Activated T-cell treated with anti-CD3 and anti-CD28 coated beads, Interleukin-2, amount 50 U/mL, for 72 hours (primary cell): ENCODE measurements at regions not wholly inside any gene's neighbourhood (a gene's known extent, or its start where the extent isn't known, plus 50 kb on each side); places are given as distances from the start of the nearest gene placed in this dataset.

Experiments used
- ATAC-seq, 2 donors: fragments of 150-1000 bp; cut with Tn5 transposase; replicated peaks in 1 of 2; 2 replicates each; pipeline ENCODE4 v1.10.0; 2021; ENCODE audit warnings: moderate library complexity in 2 of 2, mild to moderate bottlenecking in 1 of 2
- DNase-seq, 2 donors: peaks; one replicate each; pipeline ENCODE4 v3.0.0; 2021 to 2022; ENCODE audit warnings: mixed read lengths in 1 of 2
- H3K27ac Mint-ChIP-seq: one replicate; pipeline ENCODE4 v1.8.0; 2022; ENCODE audit warnings: mild to moderate bottlenecking, moderate library complexity, mixed read lengths
- H3K27me3 Mint-ChIP-seq: one replicate; pipeline ENCODE4 v1.8.0; 2022; ENCODE audit warnings: low read depth, mixed read lengths
- H3K36me3 Mint-ChIP-seq, 2 donors: one replicate each; pipeline ENCODE4 v1.8.0; 2022; ENCODE audit warnings: mixed read lengths in 2 of 2, mild to moderate bottlenecking in 1 of 2; ENCODE audit not compliant: insufficient read depth in 2 of 2
- H3K4me1 Mint-ChIP-seq: one replicate; pipeline ENCODE4 v1.8.0; 2022; ENCODE audit warnings: low read depth, mixed read lengths
- H3K4me3 Mint-ChIP-seq, 2 donors: one replicate each; pipeline ENCODE4 v1.8.0; 2022; ENCODE audit warnings: mild to moderate bottlenecking in 2 of 2, mixed read lengths in 2 of 2, moderate library complexity in 2 of 2
- H3K9me3 Mint-ChIP-seq, 2 donors: one replicate each; pipeline ENCODE4 v1.8.0; 2022; ENCODE audit warnings: mixed read lengths in 2 of 2

DNA sequence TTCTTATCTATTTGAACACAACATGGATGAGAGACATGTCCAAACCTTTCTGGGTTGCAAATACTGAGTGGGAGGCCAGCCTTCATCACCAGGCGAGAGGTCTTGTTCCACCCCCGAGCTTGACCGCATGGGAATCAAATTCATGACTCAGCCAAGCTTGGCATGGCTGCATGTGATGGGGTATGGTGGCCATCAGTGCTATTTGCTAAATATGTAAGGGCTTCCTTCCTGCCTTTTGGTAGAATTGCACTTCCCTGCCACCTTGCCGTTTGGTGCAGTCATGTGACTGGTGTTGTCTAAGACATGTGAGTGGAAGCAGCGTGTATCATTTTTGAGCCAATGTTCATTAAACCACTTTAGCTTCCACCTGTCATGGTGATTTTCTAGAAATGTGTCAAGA lies 508.9 kb upstream of the SULF2 start:
- H3K9me3 Mint-ChIP-seq: no peaks in the 10 kb centered on the region
- no peaks in the 10 kb centered on the region for H3K36me3 Mint-ChIP-seq
- no peak overlapping the region for H3K27ac Mint-ChIP-seq

DNA sequence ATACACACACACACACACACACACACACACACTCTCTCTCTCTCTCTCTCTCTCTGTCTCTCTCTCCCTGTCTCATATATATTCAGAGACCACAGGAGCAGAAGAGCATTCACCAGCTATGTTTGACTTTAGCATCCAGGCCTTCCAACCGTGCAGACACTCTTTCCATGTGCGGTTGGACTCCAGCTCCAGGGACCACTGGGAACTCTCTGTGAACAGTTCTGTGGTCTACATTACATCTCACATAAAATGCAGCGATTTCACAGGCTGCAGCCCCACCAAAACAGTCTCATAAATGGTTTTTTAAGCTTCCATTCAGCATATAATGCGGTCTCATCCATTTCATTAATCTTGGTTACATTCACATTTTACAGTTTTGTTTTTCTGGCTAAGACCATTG lies 508.4 kb upstream of the SULF2 start:
- Mint-ChIP-seq H3K4me1 (no peaks in the 10 kb centered on the region), H3K4me3 (no peak overlapping the region), H3K9me3 (no peaks in the 10 kb centered on the region), H3K36me3 (no peaks in the 10 kb centered on the region), H3K27ac (no peak overlapping the region), H3K27me3 (peaks cover 10% of the 10 kb centered on the region)
- DNase-seq (no peak), ATAC-seq (no peak)

More for the DNA sequence above, 508.9 kb upstream of the SULF2 start:
- ATAC-seq: no peak
- H3K4me3 Mint-ChIP-seq: no peak overlapping the region
- no peak for DNase-seq
- no peaks in the 10 kb centered on the region for H3K4me1 Mint-ChIP-seq
- peaks cover 12% of the 10 kb centered on the region for H3K27me3 Mint-ChIP-seq

DNA sequence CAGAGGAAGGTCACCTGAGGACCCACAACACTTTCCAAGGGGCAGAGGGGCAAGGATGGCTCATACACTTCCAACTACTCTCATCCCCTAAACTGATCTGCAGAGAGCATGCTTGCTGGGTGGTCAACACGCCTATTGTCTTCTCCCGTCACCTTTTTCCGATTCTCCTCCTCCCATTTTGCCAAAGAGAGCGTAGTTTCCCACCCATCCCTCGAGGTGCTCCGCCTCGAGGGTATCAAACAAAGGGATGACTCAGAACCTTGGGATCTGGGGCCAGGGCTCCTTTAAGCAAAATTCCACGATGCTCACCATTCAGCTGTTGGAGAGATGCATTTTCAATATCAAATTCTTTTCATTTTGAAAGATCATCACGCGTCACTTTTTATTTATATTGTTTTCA lies 507.5 kb upstream of the SULF2 start:
- no peaks in the 10 kb centered on the region for H3K36me3 Mint-ChIP-seq
- no peaks in the 10 kb centered on the region for H3K4me1 Mint-ChIP-seq
- H3K9me3 Mint-ChIP-seq: no peaks in the 10 kb centered on the region
- H3K27me3 Mint-ChIP-seq: peaks cover 11% of the 10 kb centered on the region
- DNase-seq: no peak
- no peak overlapping the region for H3K4me3 Mint-ChIP-seq
- ATAC-seq: no peak
- no peak overlapping the region for H3K27ac Mint-ChIP-seq

DNA sequence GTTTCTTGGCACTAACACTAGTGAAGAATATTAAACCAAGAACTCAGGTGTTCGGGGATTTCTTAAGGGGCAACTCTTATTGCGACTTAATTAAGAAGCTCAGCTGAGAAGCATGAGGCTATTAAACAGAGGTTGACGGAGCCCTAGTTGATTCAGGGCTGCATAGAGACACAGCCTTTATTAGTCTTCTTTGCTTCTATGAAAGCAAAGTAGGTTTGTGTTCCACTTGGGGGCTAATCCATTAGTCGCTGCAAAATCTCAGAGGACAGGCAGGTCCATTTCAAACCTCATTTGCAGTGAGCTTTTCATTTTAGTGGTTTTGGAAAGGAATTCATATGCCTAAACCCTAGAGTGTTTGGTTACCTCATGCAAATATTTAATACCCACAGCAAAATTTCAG lies 506.6 kb upstream of the SULF2 start:
- Mint-ChIP-seq H3K27ac (no peak overlapping the region), H3K4me3 (no peak overlapping the region), H3K27me3 (peaks cover 11% of the 10 kb centered on the region), H3K4me1 (no peaks in the 10 kb centered on the region), H3K36me3 (no peaks in the 10 kb centered on the region), H3K9me3 (no peaks in the 10 kb centered on the region)
- ATAC-seq: no peak
- no peak for DNase-seq

DNA sequence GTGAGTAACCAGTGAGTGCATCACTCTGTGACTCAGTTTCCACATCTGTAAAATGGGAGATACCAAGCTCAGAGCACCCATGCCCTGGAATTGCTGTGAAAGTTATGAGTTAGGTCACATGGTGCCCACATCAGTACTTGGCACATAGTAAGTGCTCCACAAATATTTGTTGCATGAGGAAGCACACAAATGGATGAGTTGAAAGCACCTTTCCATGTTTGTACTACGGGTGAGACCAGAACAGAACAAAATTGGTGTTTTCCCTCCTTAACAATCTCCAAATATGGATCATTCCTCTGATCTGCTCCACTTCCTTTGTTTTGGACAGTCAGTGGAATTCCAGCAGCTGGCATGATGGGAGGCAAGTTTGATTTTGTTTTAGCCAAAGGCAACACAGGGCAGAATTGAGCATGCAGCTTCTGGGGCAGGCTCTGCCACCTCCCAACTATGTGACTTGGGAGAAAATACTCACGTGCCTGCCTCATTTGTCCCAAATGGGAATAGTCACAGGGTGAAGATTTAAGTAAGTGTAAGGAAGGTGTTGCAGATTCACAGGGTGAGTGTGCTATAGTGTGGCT lies 503.7 kb upstream of the SULF2 start:
- ATAC-seq (no peak), DNase-seq (no peak)
- peaks cover 11% of the 10 kb centered on the region for H3K27me3 Mint-ChIP-seq
- H3K27ac Mint-ChIP-seq: no peak overlapping the region
- no peak overlapping the region for H3K4me3 Mint-ChIP-seq
- H3K4me1 Mint-ChIP-seq: no peaks in the 10 kb centered on the region
- H3K9me3 Mint-ChIP-seq: no peaks in the 10 kb centered on the region
- H3K36me3 Mint-ChIP-seq: no peaks in the 10 kb centered on the region

DNA sequence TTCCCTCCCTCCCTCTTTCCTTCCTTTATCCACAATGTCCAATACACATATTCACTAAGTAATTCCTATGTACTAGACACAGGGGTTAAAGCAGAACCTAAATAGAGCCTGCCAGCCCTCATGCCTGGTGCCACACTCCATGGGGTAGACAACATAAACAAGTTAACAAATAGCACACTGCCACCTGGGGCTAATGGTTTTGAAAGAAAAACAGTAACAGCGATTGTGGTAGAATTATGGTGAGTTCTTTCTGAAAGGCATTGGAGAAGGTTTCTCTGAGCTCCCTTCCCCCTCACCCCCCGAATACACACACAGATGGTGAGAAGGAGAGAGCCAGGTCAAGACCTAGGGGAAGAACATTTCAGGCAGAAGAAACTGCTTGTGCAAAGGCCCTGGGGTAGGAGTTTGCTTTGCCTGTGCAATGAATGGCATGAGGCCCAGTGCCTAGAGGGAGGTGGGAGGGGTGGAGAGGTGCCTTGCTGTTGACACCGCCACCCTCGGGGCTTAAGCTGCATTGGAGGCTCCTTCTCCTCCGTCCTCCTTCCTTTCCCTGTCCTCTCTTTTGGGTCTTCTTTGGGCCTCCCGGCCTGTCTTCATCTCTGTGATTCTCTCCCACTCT lies 502.4 kb upstream of the SULF2 start:
- Mint-ChIP-seq H3K27ac (no peak overlapping the region), H3K36me3 (no peaks in the 10 kb centered on the region), H3K9me3 (peaks cover 0 to 2% of the 10 kb centered on the region in 2 donors), H3K4me1 (no peaks in the 10 kb centered on the region), H3K4me3 (no peak overlapping the region), H3K27me3 (peaks cover 12% of the 10 kb centered on the region)
- DNase-seq (no peak), ATAC-seq (no peak)

DNA sequence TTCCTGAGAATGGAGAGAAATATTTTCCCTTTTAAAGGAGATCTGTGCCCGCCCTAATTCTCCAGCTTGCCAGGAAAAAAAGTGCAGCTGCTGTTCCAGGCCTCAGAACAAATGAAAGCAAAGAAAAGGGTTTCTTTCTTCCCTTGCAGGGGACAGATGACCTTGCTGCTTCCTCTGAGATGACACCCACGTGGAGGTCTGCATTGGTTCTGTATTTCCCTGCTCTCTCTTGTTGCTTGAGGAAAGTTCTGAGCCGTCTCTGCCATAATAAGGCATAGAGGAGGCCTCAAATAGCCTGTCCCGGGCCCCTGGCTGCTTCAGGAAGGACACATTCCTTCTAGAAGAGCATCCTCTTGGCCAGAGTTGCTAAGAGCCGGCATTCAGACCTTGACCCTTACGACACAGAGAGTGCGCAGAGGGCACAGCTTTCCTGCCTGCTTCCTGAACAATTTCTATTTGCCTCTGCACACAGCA lies 501.8 kb upstream of the SULF2 start:
- H3K27ac Mint-ChIP-seq: no peak overlapping the region
- H3K4me1 Mint-ChIP-seq: no peaks in the 10 kb centered on the region
- no peaks in the 10 kb centered on the region for H3K36me3 Mint-ChIP-seq
- H3K4me3 Mint-ChIP-seq: no peak overlapping the region
- no peak for ATAC-seq
- H3K27me3 Mint-ChIP-seq: peaks cover 12% of the 10 kb centered on the region
- no peak for DNase-seq
- peaks cover 0 to 2% of the 10 kb centered on the region in 2 donors for H3K9me3 Mint-ChIP-seq

DNA sequence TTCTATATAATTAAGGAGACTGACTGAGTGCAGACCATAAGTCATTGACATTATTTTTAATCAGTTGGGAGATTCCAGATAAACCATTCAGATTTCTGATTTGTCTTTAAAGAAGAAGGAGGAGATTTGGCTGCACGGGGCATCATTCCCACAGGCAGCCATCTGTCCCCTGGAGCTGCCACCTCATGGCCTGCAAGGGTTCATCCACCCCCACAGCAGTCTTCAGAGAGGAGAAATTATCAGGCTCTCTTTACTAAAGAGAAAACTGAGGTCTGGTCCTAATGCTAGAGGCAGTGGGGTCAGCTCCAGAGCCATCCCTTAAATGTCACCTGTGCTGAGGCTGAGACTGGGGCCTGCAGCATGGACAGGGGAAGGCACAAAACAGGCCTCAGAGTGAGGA lies 501.3 kb upstream of the SULF2 start:
- Mint-ChIP-seq H3K4me3 (no peak overlapping the region), H3K36me3 (no peaks in the 10 kb centered on the region), H3K4me1 (no peaks in the 10 kb centered on the region), H3K27me3 (peaks cover 12% of the 10 kb centered on the region), H3K27ac (no peak overlapping the region), H3K9me3 (peaks cover 0 to 2% of the 10 kb centered on the region in 2 donors)
- DNase-seq (no peak), ATAC-seq (no peak)

DNA sequence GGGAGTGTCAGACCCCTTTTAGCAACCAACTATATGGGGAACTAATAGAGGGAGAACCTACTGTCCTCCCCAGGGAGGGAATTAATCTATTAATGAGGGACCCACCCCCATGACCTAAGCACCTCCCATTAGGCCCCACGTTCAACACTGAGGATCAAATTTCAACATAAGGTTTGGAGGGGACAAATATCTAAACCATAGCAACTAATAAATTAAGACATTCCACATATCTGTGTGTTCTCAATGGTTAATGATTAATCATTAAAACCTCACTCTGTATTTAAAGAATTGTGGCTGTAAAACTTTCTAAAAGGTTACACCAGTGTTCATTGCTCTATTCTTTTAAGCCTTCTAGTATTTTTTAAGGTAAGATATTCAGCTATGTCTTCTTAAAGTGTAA lies 500.4 kb upstream of the SULF2 start:
- DNase-seq: no peak

DNA sequence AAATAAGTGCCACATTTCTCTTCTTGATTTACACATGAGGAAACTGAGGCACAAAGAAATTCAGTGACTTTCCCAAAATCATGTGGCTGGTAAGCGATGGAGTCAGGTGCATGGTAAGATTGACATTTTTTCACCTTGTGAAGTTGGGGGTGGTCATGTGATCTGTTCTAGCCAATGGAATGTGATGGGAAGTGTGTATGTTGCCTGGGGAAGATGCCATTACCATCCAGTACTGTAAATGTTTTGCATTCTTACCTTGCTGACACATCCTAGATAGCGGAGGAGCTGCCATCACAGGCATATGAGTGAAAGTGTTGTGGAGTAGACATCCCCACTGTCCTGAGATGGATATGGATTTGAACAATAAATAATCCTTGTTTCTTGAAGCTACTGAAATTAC lies 499.6 kb upstream of the SULF2 start:
- ATAC-seq (no peak), DNase-seq (no peak)
- Mint-ChIP-seq H3K4me1 (no peaks in the 10 kb centered on the region), H3K9me3 (peaks cover 0 to 2% of the 10 kb centered on the region in 2 donors), H3K27ac (no peak overlapping the region), H3K4me3 (no peak overlapping the region), H3K27me3 (peaks cover 12% of the 10 kb centered on the region), H3K36me3 (no peaks in the 10 kb centered on the region)

More for the DNA sequence above, 500.4 kb upstream of the SULF2 start:
- no peaks in the 10 kb centered on the region for H3K4me1 Mint-ChIP-seq
- ATAC-seq: no peak
- no peak overlapping the region for H3K27ac Mint-ChIP-seq
- peaks cover 0 to 2% of the 10 kb centered on the region in 2 donors for H3K9me3 Mint-ChIP-seq
- no peak overlapping the region for H3K4me3 Mint-ChIP-seq
- H3K36me3 Mint-ChIP-seq: no peaks in the 10 kb centered on the region
- H3K27me3 Mint-ChIP-seq: peaks cover 12% of the 10 kb centered on the region

DNA sequence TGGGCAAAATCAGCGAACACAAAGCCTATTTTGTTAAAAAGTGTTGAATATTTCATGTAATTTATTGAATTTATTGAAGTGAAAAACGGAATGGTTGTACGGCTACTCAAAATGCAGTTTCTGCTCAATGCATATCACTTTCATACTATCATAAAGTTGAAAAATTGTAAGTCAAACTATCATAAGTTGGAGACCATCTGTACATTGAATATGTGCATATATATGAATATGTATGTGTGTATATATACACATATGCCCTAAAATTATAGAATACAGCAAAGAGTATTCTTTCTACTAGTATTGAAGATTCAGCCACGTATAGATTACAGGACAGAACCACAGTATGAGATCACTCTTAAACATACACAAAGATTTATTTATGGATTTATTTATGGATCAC lies 499.0 kb upstream of the SULF2 start:
- no peak for ATAC-seq
- DNase-seq: no peak
- Mint-ChIP-seq H3K27ac (no peak overlapping the region), H3K27me3 (peaks cover 12% of the 10 kb centered on the region), H3K36me3 (no peaks in the 10 kb centered on the region), H3K9me3 (peaks cover 0 to 2% of the 10 kb centered on the region in 2 donors), H3K4me3 (no peak overlapping the region), H3K4me1 (no peaks in the 10 kb centered on the region)

DNA sequence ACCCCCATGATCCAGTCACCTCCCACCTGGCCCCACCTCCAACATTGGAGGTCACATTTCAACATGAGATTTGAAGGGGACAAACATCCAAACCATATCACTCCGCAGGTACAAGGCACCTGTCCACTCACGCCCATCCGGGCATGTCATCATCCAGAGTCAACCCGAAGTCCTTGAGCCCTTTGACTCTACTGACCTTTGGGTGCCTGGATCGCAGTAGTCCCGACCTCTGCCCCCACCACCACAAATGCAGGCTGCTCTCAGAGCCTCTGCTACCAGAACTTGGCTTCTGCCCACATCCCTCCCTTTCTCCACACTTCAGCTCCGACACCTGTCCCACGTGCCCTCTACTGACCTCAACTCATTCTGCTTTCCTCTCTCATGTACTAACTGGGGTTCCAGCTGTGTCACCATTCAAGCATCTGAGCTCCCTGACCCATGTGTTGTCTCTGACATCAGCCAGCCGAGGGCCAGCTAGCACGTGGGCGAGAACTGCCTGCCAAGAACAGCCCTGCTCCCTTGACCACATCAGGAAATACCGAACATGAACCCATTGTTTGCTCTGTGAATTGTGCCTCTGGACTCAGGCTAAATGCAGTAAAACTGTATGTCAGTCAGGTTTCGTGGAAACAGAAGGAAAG lies 498.3 kb upstream of the SULF2 start:
- no peaks in the 10 kb centered on the region for H3K4me1 Mint-ChIP-seq

DNA sequence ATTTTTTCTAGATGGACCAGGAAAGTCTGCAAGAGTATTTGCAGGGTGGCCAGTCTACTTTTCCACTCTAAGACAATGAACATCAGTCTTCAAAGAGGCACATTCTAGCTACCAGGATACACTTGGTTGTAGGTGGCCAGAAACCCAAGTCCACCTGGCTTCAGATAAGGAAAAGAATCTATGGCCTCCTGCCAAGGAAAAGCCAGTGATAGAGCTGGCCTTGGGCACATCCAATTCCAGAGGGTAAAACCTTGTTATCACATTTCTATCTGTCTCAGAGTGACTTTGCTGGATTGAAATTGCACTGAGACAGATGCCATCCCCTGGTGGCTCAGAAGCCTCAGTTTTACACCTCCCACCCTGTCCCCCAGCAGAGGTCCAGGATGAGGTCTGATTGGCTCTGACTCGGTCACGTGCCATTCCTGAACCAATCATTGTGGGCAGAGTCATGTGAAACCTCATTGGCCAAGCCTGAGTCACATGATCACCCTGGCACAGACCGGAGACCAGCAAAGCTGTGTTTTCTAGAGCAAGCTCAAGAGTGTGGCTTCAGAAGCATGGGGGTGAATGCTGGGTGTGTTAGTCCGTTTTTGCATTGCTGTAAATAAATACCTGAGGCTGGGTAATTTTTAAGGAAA lies 497.4 kb upstream of the SULF2 start:
- no peak for ATAC-seq
- Mint-ChIP-seq H3K9me3 (peaks cover 0 to 2% of the 10 kb centered on the region in 2 donors), H3K36me3 (no peaks in the 10 kb centered on the region), H3K27ac (no peak overlapping the region), H3K4me3 (no peak overlapping the region), H3K4me1 (no peaks in the 10 kb centered on the region), H3K27me3 (peaks cover 7% of the 10 kb centered on the region)
- no peak for DNase-seq

More for the DNA sequence above, 498.3 kb upstream of the SULF2 start:
- Mint-ChIP-seq H3K4me3 (no peak overlapping the region), H3K36me3 (no peaks in the 10 kb centered on the region), H3K27ac (no peak overlapping the region), H3K27me3 (peaks cover 11% of the 10 kb centered on the region), H3K9me3 (peaks cover 0 to 2% of the 10 kb centered on the region in 2 donors)
- ATAC-seq: no peak
- no peak for DNase-seq
